HEK293 (cell line): ENCODE measurements at regions not wholly inside any gene's neighbourhood (a gene's known extent, or its start where the extent isn't known, plus 50 kb on each side); places are given as distances from the start of the nearest gene placed in this dataset.

Experiments used
- CTCF ChIA-PET: fragments of 350-600 bp; formaldehyde crosslinking; extraction: SDS; loops from one replicate; lab custom pipeline; 2021; ENCODE audit warnings: antibody characterized with exemption; lab: Yijun Ruan, JAX
- POLR2A ChIA-PET: fragments of 300-600 bp; formaldehyde crosslinking; extraction: SDS; loops from one replicate; lab custom pipeline; 2020; ENCODE audit warnings: antibody characterized with exemption, inconsistent platforms; lab: Yijun Ruan, JAX
- H3K27ac ChIP-seq: fragments of 200-500 bp; sonication (Bioruptor generic); 2 replicates; pipeline ENCODE4 v1.5.1; 2014; ENCODE audit warnings: low read depth, low read length, control low read depth, inconsistent platforms; ENCODE audit errors: extremely low read depth
- H3K36me3 ChIP-seq, 2 experiments: fragments of 200-500 bp in 1 of 2; sonication (Bioruptor generic) in 1 of 2; 1 replicate in 1 of 2; 2 replicates in 1 of 2; pipeline ENCODE4 v1.5.1; 2014 to 2017; ENCODE audit warnings: inconsistent platforms in 2 of 2, low read length in 2 of 2; ENCODE audit not compliant: control insufficient read depth in 2 of 2, insufficient read depth in 1 of 2
- H3K4me1 ChIP-seq: fragments of 200-500 bp; sonication (Bioruptor generic); 2 replicates; pipeline ENCODE4 v1.5.1; 2014; ENCODE audit warnings: mild to moderate bottlenecking, low read length, inconsistent platforms; ENCODE audit not compliant: control insufficient read depth, insufficient read depth
- H3K4me3 ChIP-seq: 2 replicates; pipeline ENCODE4 v1.5.1; 2011; ENCODE audit warnings: low read depth, mild to moderate bottlenecking, control low read depth, low read length, moderate library complexity
- H3K9me3 ChIP-seq: fragments of 200-500 bp; sonication (Bioruptor generic); 2 replicates; pipeline ENCODE4 v1.5.1; 2014; ENCODE audit warnings: low read depth, low read length, inconsistent platforms; ENCODE audit not compliant: control insufficient read depth, insufficient read depth
- EGR2 ChIP-seq: fragments of 450-650 bp; formaldehyde crosslinking; IDR thresholded peaks from 2 replicates; pipeline ENCODE4 v1.5.1; 2016; ENCODE audit warnings: low read depth, missing biosample characterization, missing genetic modification characterization
- KLF9 ChIP-seq: fragments of 450-650 bp; formaldehyde crosslinking; IDR thresholded peaks from 2 replicates; pipeline ENCODE4 v1.5.1; 2016; ENCODE audit warnings: missing biosample characterization, missing genetic modification characterization, low read depth
- YY2 ChIP-seq: fragments of 450-650 bp; formaldehyde crosslinking; IDR thresholded peaks from 2 replicates; pipeline ENCODE4 v1.5.1; 2016; ENCODE audit warnings: missing biosample characterization, missing genetic modification characterization
- ZBTB21 ChIP-seq: fragments of 450-650 bp; formaldehyde crosslinking; IDR thresholded peaks from 2 replicates; pipeline ENCODE4 v1.5.1; 2017; ENCODE audit warnings: missing biosample characterization, missing genetic modification characterization
- ZBTB8A ChIP-seq: fragments of 450-650 bp; formaldehyde crosslinking; IDR thresholded peaks from 2 replicates; pipeline ENCODE4 v1.5.1; 2016; ENCODE audit warnings: missing biosample characterization, missing genetic modification characterization
- ZFP3 ChIP-seq: fragments of 450-650 bp; formaldehyde crosslinking; IDR thresholded peaks from 2 replicates; pipeline ENCODE4 v1.5.1; 2016; ENCODE audit warnings: low read depth, missing biosample characterization, missing genetic modification characterization
- ZIC2 ChIP-seq: fragments of 450-650 bp; formaldehyde crosslinking; IDR thresholded peaks from 2 replicates; pipeline ENCODE4 v1.5.1; 2016; ENCODE audit warnings: missing biosample characterization, missing genetic modification characterization
- ZNF140 ChIP-seq: fragments of 450-650 bp; formaldehyde crosslinking; IDR thresholded peaks from 2 replicates; pipeline ENCODE4 v1.5.1; 2016; ENCODE audit warnings: missing biosample characterization, missing genetic modification characterization
- ZNF223 ChIP-seq: fragments of 450-650 bp; formaldehyde crosslinking; IDR thresholded peaks from 2 replicates; pipeline ENCODE4 v1.5.1; 2016; ENCODE audit warnings: missing biosample characterization, missing genetic modification characterization
- ZNF248 ChIP-seq: fragments of 450-650 bp; formaldehyde crosslinking; IDR thresholded peaks from 2 replicates; pipeline ENCODE4 v1.5.1; 2017; ENCODE audit warnings: missing biosample characterization, missing genetic modification characterization
- ZNF266 ChIP-seq: fragments of 450-650 bp; formaldehyde crosslinking; IDR thresholded peaks from 2 replicates; pipeline ENCODE4 v1.5.1; 2016; ENCODE audit warnings: missing biosample characterization, missing genetic modification characterization, low read depth
- ZNF394 ChIP-seq: fragments of 450-650 bp; formaldehyde crosslinking; IDR thresholded peaks from 2 replicates; pipeline ENCODE4 v1.5.1; 2016; ENCODE audit warnings: missing biosample characterization, missing genetic modification characterization, mild to moderate bottlenecking, moderate library complexity, borderline replicate concordance
- ZNF548 ChIP-seq: fragments of 450-650 bp; formaldehyde crosslinking; IDR thresholded peaks from 2 replicates; pipeline ENCODE4 v1.5.1; 2016; ENCODE audit warnings: missing biosample characterization, missing genetic modification characterization
- ZNF555 ChIP-seq: fragments of 450-650 bp; formaldehyde crosslinking; conservative IDR thresholded peaks from 2 replicates; pipeline ENCODE4 v1.5.1; 2017; ENCODE audit warnings: missing biosample characterization, mild to moderate bottlenecking, missing genetic modification characterization, inconsistent platforms
- ZNF560 ChIP-seq: fragments of 450-650 bp; formaldehyde crosslinking; IDR thresholded peaks from 2 replicates; pipeline ENCODE4 v1.5.1; 2017; ENCODE audit warnings: missing biosample characterization, missing genetic modification characterization, borderline replicate concordance
- ZNF623 ChIP-seq: fragments of 450-650 bp; formaldehyde crosslinking; IDR thresholded peaks from 2 replicates; pipeline ENCODE4 v1.5.1; 2016; ENCODE audit warnings: missing biosample characterization, missing genetic modification characterization
- TF ChIP-seq, protein P1 (sequence below): fragments of 450-650 bp; formaldehyde crosslinking; IDR thresholded peaks from 2 replicates; pipeline ENCODE4 v1.5.1; 2016; ENCODE audit warnings: missing biosample characterization, missing genetic modification characterization, low read depth
- TF ChIP-seq, protein P2 (sequence below): fragments of 450-650 bp; formaldehyde crosslinking; conservative IDR thresholded peaks from 2 replicates; pipeline ENCODE4 v1.5.1; 2016; ENCODE audit warnings: low read depth, missing biosample characterization, missing genetic modification characterization
- TF ChIP-seq, protein P3 (sequence below): fragments of 450-650 bp; formaldehyde crosslinking; conservative IDR thresholded peaks from 2 replicates; pipeline ENCODE4 v1.5.1; 2016; ENCODE audit warnings: low read depth, missing biosample characterization, missing genetic modification characterization
- TF ChIP-seq, protein P4 (sequence below): fragments of 450-650 bp; formaldehyde crosslinking; IDR thresholded peaks from 2 replicates; pipeline ENCODE4 v1.5.1; 2016; ENCODE audit warnings: missing biosample characterization, missing genetic modification characterization
- TF ChIP-seq, protein P5 (sequence below): fragments of 450-650 bp; formaldehyde crosslinking; optimal IDR thresholded peaks from 2 replicates; pipeline ENCODE3; 2016; ENCODE audit warnings: missing biosample characterization, mild to moderate bottlenecking, missing genetic modification characterization
- TF ChIP-seq, protein P6 (sequence below): fragments of 450-650 bp; formaldehyde crosslinking; IDR thresholded peaks from 2 replicates; pipeline ENCODE4 v1.5.1; 2017; ENCODE audit warnings: missing biosample characterization, missing genetic modification characterization

DNA sequence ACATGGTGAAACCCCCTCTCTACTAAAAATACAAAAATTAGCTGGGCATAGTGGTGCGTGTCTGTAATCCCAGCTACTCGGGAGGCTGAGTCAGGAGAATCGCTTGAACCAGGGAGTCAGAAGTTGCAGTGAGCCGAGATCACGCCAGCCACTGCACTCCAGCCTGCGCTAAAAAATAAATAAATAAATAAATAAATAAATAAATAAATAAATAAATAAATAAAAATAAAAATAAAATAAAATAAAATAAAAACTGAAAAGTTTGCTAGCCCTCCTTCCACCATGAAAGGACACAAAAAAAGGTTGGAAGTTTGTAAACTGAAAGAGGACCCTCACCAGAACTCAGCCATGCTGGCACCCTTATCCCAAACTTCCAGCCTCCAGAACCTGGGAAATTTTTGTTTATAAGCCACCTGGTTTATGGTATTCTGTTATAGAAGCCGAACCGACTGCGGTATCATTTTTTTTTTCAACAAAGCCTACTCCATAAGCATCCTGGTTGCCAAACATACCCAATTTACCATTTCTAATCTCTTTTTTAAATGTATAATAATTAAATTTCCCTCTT is 448.2 kb downstream of the SEMA3D start (continued):
- TF ChIP-seq, protein P1, sequence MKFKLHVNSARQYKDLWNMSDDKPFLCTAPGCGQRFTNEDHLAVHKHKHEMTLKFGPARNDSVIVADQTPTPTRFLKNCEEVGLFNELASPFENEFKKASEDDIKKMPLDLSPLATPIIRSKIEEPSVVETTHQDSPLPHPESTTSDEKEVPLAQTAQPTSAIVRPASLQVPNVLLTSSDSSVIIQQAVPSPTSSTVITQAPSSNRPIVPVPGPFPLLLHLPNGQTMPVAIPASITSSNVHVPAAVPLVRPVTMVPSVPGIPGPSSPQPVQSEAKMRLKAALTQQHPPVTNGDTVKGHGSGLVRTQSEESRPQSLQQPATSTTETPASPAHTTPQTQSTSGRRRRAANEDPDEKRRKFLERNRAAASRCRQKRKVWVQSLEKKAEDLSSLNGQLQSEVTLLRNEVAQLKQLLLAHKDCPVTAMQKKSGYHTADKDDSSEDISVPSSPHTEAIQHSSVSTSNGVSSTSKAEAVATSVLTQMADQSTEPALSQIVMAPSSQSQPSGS (tag by site-specific recombination): no peak
- no peak for TF ChIP-seq ZNF223
- peak; percentile 19; the same call in 1 of the 2 replicates for TF ChIP-seq ZNF140 (tag by site-specific recombination)
- TF ChIP-seq ZNF548 (tag by site-specific recombination): no peak
- peak; percentile 76 for TF ChIP-seq ZBTB8A
- TF ChIP-seq, protein P2, sequence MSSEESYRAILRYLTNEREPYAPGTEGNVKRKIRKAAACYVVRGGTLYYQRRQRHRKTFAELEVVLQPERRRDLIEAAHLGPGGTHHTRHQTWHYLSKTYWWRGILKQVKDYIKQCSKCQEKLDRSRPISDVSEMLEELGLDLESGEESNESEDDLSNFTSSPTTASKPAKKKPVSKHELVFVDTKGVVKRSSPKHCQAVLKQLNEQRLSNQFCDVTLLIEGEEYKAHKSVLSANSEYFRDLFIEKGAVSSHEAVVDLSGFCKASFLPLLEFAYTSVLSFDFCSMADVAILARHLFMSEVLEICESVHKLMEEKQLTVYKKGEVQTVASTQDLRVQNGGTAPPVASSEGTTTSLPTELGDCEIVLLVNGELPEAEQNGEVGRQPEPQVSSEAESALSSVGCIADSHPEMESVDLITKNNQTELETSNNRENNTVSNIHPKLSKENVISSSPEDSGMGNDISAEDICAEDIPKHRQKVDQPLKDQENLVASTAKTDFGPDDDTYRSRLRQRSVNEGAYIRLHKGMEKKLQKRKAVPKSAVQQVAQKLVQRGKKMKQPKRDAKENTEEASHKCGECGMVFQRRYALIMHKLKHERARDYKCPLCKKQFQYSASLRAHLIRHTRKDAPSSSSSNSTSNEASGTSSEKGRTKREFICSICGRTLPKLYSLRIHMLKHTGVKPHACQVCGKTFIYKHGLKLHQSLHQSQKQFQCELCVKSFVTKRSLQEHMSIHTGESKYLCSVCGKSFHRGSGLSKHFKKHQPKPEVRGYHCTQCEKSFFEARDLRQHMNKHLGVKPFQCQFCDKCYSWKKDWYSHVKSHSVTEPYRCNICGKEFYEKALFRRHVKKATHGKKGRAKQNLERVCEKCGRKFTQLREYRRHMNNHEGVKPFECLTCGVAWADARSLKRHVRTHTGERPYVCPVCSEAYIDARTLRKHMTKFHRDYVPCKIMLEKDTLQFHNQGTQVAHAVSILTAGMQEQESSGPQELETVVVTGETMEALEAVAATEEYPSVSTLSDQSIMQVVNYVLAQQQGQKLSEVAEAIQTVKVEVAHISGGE (tag by site-specific recombination): peak; percentile 75
- TF ChIP-seq ZNF623 (tag by site-specific recombination): peak; percentile 68
- peak; percentile 87 for TF ChIP-seq ZNF555 (tag by site-specific recombination)
- TF ChIP-seq, protein P3, sequence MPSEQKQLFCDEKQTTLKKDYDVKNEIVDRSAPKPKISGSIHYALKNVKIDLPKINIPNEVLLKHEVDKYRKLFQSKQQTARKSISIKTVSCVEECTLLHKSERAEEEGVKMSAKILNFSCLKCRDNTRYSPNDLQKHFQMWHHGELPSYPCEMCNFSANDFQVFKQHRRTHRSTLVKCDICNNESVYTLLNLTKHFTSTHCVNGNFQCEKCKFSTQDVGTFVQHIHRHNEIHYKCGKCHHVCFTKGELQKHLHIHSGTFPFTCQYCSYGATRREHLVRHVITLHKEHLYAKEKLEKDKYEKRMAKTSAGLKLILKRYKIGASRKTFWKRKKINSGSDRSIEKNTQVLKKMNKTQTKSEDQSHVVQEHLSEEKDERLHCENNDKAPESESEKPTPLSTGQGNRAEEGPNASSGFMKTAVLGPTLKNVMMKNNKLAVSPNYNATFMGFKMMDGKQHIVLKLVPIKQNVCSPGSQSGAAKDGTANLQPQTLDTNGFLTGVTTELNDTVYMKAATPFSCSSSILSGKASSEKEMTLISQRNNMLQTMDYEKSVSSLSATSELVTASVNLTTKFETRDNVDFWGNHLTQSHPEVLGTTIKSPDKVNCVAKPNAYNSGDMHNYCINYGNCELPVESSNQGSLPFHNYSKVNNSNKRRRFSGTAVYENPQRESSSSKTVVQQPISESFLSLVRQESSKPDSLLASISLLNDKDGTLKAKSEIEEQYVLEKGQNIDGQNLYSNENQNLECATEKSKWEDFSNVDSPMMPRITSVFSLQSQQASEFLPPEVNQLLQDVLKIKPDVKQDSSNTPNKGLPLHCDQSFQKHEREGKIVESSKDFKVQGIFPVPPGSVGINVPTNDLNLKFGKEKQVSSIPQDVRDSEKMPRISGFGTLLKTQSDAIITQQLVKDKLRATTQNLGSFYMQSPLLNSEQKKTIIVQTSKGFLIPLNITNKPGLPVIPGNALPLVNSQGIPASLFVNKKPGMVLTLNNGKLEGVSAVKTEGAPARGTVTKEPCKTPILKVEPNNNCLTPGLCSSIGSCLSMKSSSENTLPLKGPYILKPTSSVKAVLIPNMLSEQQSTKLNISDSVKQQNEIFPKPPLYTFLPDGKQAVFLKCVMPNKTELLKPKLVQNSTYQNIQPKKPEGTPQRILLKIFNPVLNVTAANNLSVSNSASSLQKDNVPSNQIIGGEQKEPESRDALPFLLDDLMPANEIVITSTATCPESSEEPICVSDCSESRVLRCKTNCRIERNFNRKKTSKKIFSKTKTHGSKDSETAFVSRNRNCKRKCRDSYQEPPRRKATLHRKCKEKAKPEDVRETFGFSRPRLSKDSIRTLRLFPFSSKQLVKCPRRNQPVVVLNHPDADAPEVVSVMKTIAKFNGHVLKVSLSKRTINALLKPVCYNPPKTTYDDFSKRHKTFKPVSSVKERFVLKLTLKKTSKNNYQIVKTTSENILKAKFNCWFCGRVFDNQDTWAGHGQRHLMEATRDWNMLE (tag by site-specific recombination): peak; percentile 91
- 0 out of 2 replicates have a peak, but pooled peaks have one; percentile 29 for TF ChIP-seq ZBTB21 (tag by site-specific recombination)
- TF ChIP-seq, all 188 proteins: peak for 20

DNA sequence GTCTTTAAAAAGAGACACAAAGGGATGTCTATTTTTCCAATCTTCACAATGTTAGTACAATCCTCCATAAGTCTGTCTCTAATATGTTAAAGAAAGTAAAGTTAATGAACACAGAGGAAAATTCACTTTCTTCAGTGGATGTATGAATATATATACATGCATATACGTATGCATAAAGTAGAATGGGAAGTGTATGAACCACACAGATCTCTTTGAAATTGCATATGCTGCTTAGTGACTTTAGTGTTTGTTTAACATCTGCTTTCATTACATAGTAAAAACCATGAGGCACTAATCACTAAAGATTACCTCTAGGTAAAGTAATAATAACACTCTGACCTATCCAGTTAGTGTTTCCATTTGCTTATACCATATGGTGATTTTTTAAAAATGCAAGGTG is 451.2 kb downstream of the SEMA3D start:
- H3K4me1 ChIP-seq: no peaks in the 10 kb centered on the region
- H3K27ac ChIP-seq: no peak overlapping the region
- ChIA-PET CTCF (interaction anchor here (0.6 kb wide), 1 partner anchor 961 kb away, joined by 3 read pairs; no protein-coding TSS in a partner anchor), POLR2A (no interaction called here)
- no peaks in the 10 kb centered on the region; the same call in 1 of the 2 replicates for H3K9me3 ChIP-seq
- H3K36me3 ChIP-seq: no peaks in the 10 kb centered on the region
- no peak overlapping the region for H3K4me3 ChIP-seq
- TF ChIP-seq ZNF248 (tag by site-specific recombination): no peak
- TF ChIP-seq, protein P4, sequence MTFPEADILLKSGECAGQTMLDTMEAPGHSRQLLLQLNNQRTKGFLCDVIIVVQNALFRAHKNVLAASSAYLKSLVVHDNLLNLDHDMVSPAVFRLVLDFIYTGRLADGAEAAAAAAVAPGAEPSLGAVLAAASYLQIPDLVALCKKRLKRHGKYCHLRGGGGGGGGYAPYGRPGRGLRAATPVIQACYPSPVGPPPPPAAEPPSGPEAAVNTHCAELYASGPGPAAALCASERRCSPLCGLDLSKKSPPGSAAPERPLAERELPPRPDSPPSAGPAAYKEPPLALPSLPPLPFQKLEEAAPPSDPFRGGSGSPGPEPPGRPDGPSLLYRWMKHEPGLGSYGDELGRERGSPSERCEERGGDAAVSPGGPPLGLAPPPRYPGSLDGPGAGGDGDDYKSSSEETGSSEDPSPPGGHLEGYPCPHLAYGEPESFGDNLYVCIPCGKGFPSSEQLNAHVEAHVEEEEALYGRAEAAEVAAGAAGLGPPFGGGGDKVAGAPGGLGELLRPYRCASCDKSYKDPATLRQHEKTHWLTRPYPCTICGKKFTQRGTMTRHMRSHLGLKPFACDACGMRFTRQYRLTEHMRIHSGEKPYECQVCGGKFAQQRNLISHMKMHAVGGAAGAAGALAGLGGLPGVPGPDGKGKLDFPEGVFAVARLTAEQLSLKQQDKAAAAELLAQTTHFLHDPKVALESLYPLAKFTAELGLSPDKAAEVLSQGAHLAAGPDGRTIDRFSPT: no peak
- TF ChIP-seq ZNF560: no peak
- TF ChIP-seq ZIC2 (tag by site-specific recombination): no peak
- TF ChIP-seq ZNF394 (tag by site-specific recombination): no peak
- no peak for TF ChIP-seq ZNF266 (tag by site-specific recombination)
- no peak for TF ChIP-seq ZFP3 (tag by site-specific recombination)
- TF ChIP-seq KLF9 (tag by site-specific recombination): no peak
- TF ChIP-seq, protein P5, sequence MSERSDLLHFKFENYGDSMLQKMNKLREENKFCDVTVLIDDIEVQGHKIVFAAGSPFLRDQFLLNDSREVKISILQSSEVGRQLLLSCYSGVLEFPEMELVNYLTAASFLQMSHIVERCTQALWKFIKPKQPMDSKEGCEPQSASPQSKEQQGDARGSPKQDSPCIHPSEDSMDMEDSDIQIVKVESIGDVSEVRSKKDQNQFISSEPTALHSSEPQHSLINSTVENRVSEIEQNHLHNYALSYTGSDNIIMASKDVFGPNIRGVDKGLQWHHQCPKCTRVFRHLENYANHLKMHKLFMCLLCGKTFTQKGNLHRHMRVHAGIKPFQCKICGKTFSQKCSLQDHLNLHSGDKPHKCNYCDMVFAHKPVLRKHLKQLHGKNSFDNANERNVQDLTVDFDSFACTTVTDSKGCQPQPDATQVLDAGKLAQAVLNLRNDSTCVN (tag by site-specific recombination): no peak
- no peak for TF ChIP-seq EGR2 (tag by site-specific recombination)
- TF ChIP-seq YY2 (tag by site-specific recombination): no peak
- TF ChIP-seq, protein P6, sequence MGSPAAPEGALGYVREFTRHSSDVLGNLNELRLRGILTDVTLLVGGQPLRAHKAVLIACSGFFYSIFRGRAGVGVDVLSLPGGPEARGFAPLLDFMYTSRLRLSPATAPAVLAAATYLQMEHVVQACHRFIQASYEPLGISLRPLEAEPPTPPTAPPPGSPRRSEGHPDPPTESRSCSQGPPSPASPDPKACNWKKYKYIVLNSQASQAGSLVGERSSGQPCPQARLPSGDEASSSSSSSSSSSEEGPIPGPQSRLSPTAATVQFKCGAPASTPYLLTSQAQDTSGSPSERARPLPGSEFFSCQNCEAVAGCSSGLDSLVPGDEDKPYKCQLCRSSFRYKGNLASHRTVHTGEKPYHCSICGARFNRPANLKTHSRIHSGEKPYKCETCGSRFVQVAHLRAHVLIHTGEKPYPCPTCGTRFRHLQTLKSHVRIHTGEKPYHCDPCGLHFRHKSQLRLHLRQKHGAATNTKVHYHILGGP (tag by site-specific recombination): no peak
